WTC11 (cell line): ENCODE measurements at regions not wholly inside any gene's neighbourhood (a gene's known extent, or its start where the extent isn't known, plus 50 kb on each side); places are given as distances from the start of the nearest gene placed in this dataset.

Experiments
- ATAC-seq: fragments of 200-7000 bp; cut with Tn5 transposase; 2 replicates; pipeline ENCODE4 v1.10.0; 2021; ENCODE audit warnings: mild to moderate bottlenecking, moderate library complexity
- CTCF ChIA-PET: fragments of 300-600 bp; sonication (Branson Sonifier 250); formaldehyde crosslinking; loops from one replicate; lab custom pipeline; 2021; ENCODE audit warnings: antibody characterized with exemption; lab: Charles Lee
- POLR2A ChIA-PET: fragments of 350-600 bp; sonication (Branson Sonifier 250); formaldehyde crosslinking; loops from one replicate; lab custom pipeline; 2021; ENCODE audit warnings: antibody characterized with exemption; lab: Charles Lee
- DNase-seq: peaks from one replicate; pipeline ENCODE4 v3.0.0; 2021; ENCODE audit warnings: low spot score
- H3K27ac Mint-ChIP-seq: 2 replicates; pipeline ENCODE4 v1.8.0; 2021; ENCODE audit warnings: mixed read lengths
- H3K27me3 Mint-ChIP-seq: 2 replicates; pipeline ENCODE4 v1.8.0; 2021; ENCODE audit warnings: low read depth, mild to moderate bottlenecking, moderate library complexity, mixed read lengths
- H3K36me3 Mint-ChIP-seq: 2 replicates; pipeline ENCODE4 v1.8.0; 2021; ENCODE audit warnings: mixed read lengths
- H3K4me1 Mint-ChIP-seq: 2 replicates; pipeline ENCODE4 v1.8.0; 2022; ENCODE audit warnings: mixed read lengths
- H3K4me3 Mint-ChIP-seq: 2 replicates; pipeline ENCODE4 v1.8.0; 2021; ENCODE audit warnings: mild to moderate bottlenecking, moderate library complexity, mixed read lengths
- H3K9me3 Mint-ChIP-seq: 2 replicates; pipeline ENCODE4 v1.8.0; 2021; ENCODE audit warnings: mixed read lengths
- ESRRA ChIP-seq: sonication (generic); formaldehyde crosslinking; IDR thresholded peaks from 2 replicates; pipeline ENCODE4 v1.8.1; 2022; ENCODE audit warnings: mild to moderate bottlenecking, missing genetic modification reagents, borderline replicate concordance
- GRHL2 ChIP-seq: fragments of 250-450 bp; sonication (Bioruptor Pico); IDR thresholded peaks from 2 replicates; pipeline ENCODE4 v1.8.0; 2022; ENCODE audit warnings: mild to moderate bottlenecking, moderate library complexity; ENCODE audit not compliant: insufficient replicate concordance, severe bottlenecking
- NFE2L1 ChIP-seq: sonication (generic); formaldehyde crosslinking; IDR thresholded peaks from 2 replicates; pipeline ENCODE4 v1.8.1; 2023; ENCODE audit warnings: missing genetic modification reagents
- SMAD4 ChIP-seq: sonication (generic); formaldehyde crosslinking; IDR thresholded peaks from 2 replicates; pipeline ENCODE4 v1.8.0; 2022; ENCODE audit warnings: mild to moderate bottlenecking, missing genetic modification reagents
- TP53 ChIP-seq: sonication (generic); formaldehyde crosslinking; IDR thresholded peaks from 2 replicates; pipeline ENCODE4 v1.8.1; 2023; ENCODE audit warnings: mild to moderate bottlenecking, missing genetic modification reagents
- ZNF416 ChIP-seq: fragments of 250-450 bp; sonication (Bioruptor Pico); IDR thresholded peaks from 2 replicates; pipeline ENCODE4 v1.9.0; 2021; ENCODE audit warnings: mild to moderate bottlenecking, inconsistent platforms
- ZNF423 ChIP-seq: fragments of 250-450 bp; sonication (Bioruptor Pico); IDR thresholded peaks from 2 replicates; pipeline ENCODE4 v2.1.2; 2022; ENCODE audit warnings: mild to moderate bottlenecking, moderate library complexity
- TF ChIP-seq, protein P1 (sequence below): sonication (generic); formaldehyde crosslinking; IDR thresholded peaks from 2 replicates; pipeline ENCODE4 v1.8.0; 2023; ENCODE audit warnings: mild to moderate bottlenecking, missing genetic modification reagents
- TF ChIP-seq, protein P2 (sequence below): fragments of 250-450 bp; sonication (Bioruptor Pico); IDR thresholded peaks from 2 replicates; pipeline ENCODE4 v1.9.0; 2021; ENCODE audit warnings: mild to moderate bottlenecking, borderline replicate concordance
- TF ChIP-seq, protein P3 (sequence below): sonication (generic); formaldehyde crosslinking; IDR thresholded peaks from 2 replicates; pipeline ENCODE4 v1.8.1; 2023; ENCODE audit warnings: mild to moderate bottlenecking, missing genetic modification reagents, moderate library complexity
- TF ChIP-seq, protein P4 (sequence below): sonication (generic); formaldehyde crosslinking; IDR thresholded peaks from 2 replicates; pipeline ENCODE4 v1.8.0; 2022; ENCODE audit warnings: mild to moderate bottlenecking, missing genetic modification reagents
- TF ChIP-seq, protein P5 (sequence below): fragments of 200-600 bp; IDR thresholded peaks from 2 replicates; pipeline ENCODE4 v1.8.0; 2022; ENCODE audit warnings: antibody characterized with exemption
- TF ChIP-seq, protein P6 (sequence below): sonication (generic); formaldehyde crosslinking; IDR thresholded peaks from 2 replicates; pipeline ENCODE4 v1.8.1; 2022; ENCODE audit warnings: mild to moderate bottlenecking, moderate library complexity, missing genetic modification reagents
- TF ChIP-seq, protein P7 (sequence below): fragments of 250-450 bp; sonication (Bioruptor Pico); IDR thresholded peaks from 2 replicates; pipeline ENCODE4 v1.9.0; 2021; ENCODE audit warnings: mild to moderate bottlenecking
- TF ChIP-seq, protein P8 (sequence below): fragments of 250-450 bp; sonication (Bioruptor Pico); IDR thresholded peaks from 2 replicates; pipeline ENCODE4 v2.1.2; 2022; ENCODE audit warnings: mild to moderate bottlenecking, moderate library complexity

DNA sequence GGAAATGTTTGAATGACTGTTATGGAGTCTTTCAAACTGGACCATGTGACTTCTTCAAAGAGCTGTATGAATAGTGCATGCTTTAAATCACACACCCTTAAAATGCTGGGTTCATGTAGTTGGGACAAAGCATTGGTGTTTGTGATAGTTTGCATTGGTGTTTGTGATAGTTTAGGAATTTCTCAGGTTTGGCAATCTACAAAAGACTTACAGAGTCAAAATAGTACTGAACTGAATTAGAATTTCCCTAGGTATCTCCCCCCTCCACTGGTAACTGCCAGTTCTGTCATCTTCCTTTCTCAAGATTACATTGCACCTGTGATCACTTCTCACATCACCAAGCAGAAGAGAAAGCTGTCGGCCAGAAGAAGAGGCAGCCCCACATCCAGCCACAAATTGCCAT lies 261.1 kb downstream of the GATA3 start:
- no peak overlapping the region for H3K4me3 Mint-ChIP-seq
- no peak for DNase-seq
- CTCF ChIA-PET, result no interaction called here
- TF ChIP-seq, protein P1, sequence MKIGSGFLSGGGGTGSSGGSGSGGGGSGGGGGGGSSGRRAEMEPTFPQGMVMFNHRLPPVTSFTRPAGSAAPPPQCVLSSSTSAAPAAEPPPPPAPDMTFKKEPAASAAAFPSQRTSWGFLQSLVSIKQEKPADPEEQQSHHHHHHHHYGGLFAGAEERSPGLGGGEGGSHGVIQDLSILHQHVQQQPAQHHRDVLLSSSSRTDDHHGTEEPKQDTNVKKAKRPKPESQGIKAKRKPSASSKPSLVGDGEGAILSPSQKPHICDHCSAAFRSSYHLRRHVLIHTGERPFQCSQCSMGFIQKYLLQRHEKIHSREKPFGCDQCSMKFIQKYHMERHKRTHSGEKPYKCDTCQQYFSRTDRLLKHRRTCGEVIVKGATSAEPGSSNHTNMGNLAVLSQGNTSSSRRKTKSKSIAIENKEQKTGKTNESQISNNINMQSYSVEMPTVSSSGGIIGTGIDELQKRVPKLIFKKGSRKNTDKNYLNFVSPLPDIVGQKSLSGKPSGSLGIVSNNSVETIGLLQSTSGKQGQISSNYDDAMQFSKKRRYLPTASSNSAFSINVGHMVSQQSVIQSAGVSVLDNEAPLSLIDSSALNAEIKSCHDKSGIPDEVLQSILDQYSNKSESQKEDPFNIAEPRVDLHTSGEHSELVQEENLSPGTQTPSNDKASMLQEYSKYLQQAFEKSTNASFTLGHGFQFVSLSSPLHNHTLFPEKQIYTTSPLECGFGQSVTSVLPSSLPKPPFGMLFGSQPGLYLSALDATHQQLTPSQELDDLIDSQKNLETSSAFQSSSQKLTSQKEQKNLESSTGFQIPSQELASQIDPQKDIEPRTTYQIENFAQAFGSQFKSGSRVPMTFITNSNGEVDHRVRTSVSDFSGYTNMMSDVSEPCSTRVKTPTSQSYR (CRISPR knock-in tag), result no peak
- TF ChIP-seq GRHL2, result no peak
- TF ChIP-seq, protein P2, sequence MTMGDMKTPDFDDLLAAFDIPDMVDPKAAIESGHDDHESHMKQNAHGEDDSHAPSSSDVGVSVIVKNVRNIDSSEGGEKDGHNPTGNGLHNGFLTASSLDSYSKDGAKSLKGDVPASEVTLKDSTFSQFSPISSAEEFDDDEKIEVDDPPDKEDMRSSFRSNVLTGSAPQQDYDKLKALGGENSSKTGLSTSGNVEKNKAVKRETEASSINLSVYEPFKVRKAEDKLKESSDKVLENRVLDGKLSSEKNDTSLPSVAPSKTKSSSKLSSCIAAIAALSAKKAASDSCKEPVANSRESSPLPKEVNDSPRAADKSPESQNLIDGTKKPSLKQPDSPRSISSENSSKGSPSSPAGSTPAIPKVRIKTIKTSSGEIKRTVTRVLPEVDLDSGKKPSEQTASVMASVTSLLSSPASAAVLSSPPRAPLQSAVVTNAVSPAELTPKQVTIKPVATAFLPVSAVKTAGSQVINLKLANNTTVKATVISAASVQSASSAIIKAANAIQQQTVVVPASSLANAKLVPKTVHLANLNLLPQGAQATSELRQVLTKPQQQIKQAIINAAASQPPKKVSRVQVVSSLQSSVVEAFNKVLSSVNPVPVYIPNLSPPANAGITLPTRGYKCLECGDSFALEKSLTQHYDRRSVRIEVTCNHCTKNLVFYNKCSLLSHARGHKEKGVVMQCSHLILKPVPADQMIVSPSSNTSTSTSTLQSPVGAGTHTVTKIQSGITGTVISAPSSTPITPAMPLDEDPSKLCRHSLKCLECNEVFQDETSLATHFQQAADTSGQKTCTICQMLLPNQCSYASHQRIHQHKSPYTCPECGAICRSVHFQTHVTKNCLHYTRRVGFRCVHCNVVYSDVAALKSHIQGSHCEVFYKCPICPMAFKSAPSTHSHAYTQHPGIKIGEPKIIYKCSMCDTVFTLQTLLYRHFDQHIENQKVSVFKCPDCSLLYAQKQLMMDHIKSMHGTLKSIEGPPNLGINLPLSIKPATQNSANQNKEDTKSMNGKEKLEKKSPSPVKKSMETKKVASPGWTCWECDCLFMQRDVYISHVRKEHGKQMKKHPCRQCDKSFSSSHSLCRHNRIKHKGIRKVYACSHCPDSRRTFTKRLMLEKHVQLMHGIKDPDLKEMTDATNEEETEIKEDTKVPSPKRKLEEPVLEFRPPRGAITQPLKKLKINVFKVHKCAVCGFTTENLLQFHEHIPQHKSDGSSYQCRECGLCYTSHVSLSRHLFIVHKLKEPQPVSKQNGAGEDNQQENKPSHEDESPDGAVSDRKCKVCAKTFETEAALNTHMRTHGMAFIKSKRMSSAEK, result no peak
- no peak for TF ChIP-seq TP53 (CRISPR knock-in tag)
- TF ChIP-seq, protein P3, sequence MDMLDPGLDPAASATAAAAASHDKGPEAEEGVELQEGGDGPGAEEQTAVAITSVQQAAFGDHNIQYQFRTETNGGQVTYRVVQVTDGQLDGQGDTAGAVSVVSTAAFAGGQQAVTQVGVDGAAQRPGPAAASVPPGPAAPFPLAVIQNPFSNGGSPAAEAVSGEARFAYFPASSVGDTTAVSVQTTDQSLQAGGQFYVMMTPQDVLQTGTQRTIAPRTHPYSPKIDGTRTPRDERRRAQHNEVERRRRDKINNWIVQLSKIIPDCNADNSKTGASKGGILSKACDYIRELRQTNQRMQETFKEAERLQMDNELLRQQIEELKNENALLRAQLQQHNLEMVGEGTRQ (CRISPR knock-in tag), result no peak
- TF ChIP-seq, protein P4, sequence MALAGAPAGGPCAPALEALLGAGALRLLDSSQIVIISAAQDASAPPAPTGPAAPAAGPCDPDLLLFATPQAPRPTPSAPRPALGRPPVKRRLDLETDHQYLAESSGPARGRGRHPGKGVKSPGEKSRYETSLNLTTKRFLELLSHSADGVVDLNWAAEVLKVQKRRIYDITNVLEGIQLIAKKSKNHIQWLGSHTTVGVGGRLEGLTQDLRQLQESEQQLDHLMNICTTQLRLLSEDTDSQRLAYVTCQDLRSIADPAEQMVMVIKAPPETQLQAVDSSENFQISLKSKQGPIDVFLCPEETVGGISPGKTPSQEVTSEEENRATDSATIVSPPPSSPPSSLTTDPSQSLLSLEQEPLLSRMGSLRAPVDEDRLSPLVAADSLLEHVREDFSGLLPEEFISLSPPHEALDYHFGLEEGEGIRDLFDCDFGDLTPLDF, result no peak
- TF ChIP-seq, protein P5, sequence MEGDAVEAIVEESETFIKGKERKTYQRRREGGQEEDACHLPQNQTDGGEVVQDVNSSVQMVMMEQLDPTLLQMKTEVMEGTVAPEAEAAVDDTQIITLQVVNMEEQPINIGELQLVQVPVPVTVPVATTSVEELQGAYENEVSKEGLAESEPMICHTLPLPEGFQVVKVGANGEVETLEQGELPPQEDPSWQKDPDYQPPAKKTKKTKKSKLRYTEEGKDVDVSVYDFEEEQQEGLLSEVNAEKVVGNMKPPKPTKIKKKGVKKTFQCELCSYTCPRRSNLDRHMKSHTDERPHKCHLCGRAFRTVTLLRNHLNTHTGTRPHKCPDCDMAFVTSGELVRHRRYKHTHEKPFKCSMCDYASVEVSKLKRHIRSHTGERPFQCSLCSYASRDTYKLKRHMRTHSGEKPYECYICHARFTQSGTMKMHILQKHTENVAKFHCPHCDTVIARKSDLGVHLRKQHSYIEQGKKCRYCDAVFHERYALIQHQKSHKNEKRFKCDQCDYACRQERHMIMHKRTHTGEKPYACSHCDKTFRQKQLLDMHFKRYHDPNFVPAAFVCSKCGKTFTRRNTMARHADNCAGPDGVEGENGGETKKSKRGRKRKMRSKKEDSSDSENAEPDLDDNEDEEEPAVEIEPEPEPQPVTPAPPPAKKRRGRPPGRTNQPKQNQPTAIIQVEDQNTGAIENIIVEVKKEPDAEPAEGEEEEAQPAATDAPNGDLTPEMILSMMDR, result no peak
- TF ChIP-seq, protein P6, sequence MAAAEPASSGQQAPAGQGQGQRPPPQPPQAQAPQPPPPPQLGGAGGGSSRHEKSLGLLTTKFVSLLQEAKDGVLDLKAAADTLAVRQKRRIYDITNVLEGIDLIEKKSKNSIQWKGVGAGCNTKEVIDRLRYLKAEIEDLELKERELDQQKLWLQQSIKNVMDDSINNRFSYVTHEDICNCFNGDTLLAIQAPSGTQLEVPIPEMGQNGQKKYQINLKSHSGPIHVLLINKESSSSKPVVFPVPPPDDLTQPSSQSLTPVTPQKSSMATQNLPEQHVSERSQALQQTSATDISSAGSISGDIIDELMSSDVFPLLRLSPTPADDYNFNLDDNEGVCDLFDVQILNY (CRISPR knock-in tag), result no peak
- TF ChIP-seq, protein P7, sequence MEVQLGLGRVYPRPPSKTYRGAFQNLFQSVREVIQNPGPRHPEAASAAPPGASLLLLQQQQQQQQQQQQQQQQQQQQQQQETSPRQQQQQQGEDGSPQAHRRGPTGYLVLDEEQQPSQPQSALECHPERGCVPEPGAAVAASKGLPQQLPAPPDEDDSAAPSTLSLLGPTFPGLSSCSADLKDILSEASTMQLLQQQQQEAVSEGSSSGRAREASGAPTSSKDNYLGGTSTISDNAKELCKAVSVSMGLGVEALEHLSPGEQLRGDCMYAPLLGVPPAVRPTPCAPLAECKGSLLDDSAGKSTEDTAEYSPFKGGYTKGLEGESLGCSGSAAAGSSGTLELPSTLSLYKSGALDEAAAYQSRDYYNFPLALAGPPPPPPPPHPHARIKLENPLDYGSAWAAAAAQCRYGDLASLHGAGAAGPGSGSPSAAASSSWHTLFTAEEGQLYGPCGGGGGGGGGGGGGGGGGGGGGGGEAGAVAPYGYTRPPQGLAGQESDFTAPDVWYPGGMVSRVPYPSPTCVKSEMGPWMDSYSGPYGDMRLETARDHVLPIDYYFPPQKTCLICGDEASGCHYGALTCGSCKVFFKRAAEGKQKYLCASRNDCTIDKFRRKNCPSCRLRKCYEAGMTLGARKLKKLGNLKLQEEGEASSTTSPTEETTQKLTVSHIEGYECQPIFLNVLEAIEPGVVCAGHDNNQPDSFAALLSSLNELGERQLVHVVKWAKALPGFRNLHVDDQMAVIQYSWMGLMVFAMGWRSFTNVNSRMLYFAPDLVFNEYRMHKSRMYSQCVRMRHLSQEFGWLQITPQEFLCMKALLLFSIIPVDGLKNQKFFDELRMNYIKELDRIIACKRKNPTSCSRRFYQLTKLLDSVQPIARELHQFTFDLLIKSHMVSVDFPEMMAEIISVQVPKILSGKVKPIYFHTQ (CRISPR knock-in tag), result no peak
- no peak for TF ChIP-seq ZNF416
- no peak for TF ChIP-seq ESRRA (CRISPR knock-in tag)
- no peak for TF ChIP-seq ZNF423
- TF ChIP-seq NFE2L1, result no peak
- TF ChIP-seq, protein P8, sequence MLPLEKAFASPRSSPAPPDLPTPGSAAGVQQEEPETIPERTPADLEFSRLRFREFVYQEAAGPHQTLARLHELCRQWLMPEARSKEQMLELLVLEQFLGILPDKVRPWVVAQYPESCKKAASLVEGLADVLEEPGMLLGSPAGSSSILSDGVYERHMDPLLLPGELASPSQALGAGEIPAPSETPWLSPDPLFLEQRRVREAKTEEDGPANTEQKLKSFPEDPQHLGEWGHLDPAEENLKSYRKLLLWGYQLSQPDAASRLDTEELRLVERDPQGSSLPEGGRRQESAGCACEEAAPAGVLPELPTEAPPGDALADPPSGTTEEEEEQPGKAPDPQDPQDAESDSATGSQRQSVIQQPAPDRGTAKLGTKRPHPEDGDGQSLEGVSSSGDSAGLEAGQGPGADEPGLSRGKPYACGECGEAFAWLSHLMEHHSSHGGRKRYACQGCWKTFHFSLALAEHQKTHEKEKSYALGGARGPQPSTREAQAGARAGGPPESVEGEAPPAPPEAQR (CRISPR knock-in tag), result no peak
- no peak for TF ChIP-seq SMAD4 (CRISPR knock-in tag)
- TF ChIP-seq, all 79 proteins: peak for 0
- no peaks in the 10 kb centered on the region for H3K9me3 Mint-ChIP-seq
- no peaks in the 10 kb centered on the region for H3K4me1 Mint-ChIP-seq
- POLR2A ChIA-PET, result no interaction called here
- no peaks in the 10 kb centered on the region; the same call in 1 of the 2 replicates for H3K27me3 Mint-ChIP-seq
- no peaks in the 10 kb centered on the region for H3K36me3 Mint-ChIP-seq
- ATAC-seq, result no peak
- no peak overlapping the region; the same call in 1 of the 2 replicates for H3K27ac Mint-ChIP-seq
